Activated CD8-positive, alpha-beta T cell treated with anti-CD3 and anti-CD28 coated beads for 36 hours (primary cell): ENCODE measurements at regions not wholly inside any gene's neighbourhood (a gene's known extent, or its start where the extent isn't known, plus 50 kb on each side); places are given as distances from the start of the nearest gene placed in this dataset.

ENCODE experiments used
- ATAC-seq: fragments of 200-7000 bp; cut with Tn5 transposase; one replicate; pipeline ENCODE4 v1.10.0; 2021; ENCODE audit warnings: mild to moderate bottlenecking, moderate library complexity
- CTCF ChIA-PET: fragments of 350-600 bp; sonication (Branson Sonifier 250); formaldehyde crosslinking; loops from one replicate; lab custom pipeline; 2021; ENCODE audit warnings: antibody characterized with exemption; lab: Charles Lee
- POLR2A ChIA-PET: fragments of 350-600 bp; sonication (Branson Sonifier 250); formaldehyde crosslinking; loops from one replicate; lab custom pipeline; 2021; ENCODE audit warnings: antibody characterized with exemption; lab: Charles Lee
- DNase-seq: peaks from one replicate; pipeline ENCODE4 v3.0.0-alpha.2; 2020
- H3K27ac Mint-ChIP-seq: one replicate; pipeline ENCODE4 v1.8.0; 2021; ENCODE audit warnings: mild to moderate bottlenecking, mixed read lengths
- H3K27me3 Mint-ChIP-seq: one replicate; pipeline ENCODE4 v1.8.0; 2021; ENCODE audit warnings: mixed read lengths
- H3K36me3 Mint-ChIP-seq: one replicate; pipeline ENCODE4 v1.8.0; 2021; ENCODE audit warnings: low read depth, mixed read lengths
- H3K4me1 Mint-ChIP-seq: one replicate; pipeline ENCODE4 v1.8.0; 2021; ENCODE audit warnings: low read depth, mixed read lengths
- H3K4me3 Mint-ChIP-seq: one replicate; pipeline ENCODE4 v1.8.0; 2021; ENCODE audit warnings: mild to moderate bottlenecking, moderate library complexity, mixed read lengths
- H3K9me3 Mint-ChIP-seq: one replicate; pipeline ENCODE4 v1.8.0; 2021; ENCODE audit warnings: mixed read lengths
- intact Hi-C: fragments of 100-400 bp; cut with micrococcal nuclease; formaldehyde crosslinking; loops from one replicate; pipeline ENCODE4 v1.10.0; 2022
- TF ChIP-seq, protein P1 (sequence below): fragments of 200-600 bp; IDR thresholded peaks from one replicate; pipeline ENCODE4 v1.8.0; 2022; ENCODE audit warnings: antibody characterized with exemption, mild to moderate bottlenecking

DNA sequence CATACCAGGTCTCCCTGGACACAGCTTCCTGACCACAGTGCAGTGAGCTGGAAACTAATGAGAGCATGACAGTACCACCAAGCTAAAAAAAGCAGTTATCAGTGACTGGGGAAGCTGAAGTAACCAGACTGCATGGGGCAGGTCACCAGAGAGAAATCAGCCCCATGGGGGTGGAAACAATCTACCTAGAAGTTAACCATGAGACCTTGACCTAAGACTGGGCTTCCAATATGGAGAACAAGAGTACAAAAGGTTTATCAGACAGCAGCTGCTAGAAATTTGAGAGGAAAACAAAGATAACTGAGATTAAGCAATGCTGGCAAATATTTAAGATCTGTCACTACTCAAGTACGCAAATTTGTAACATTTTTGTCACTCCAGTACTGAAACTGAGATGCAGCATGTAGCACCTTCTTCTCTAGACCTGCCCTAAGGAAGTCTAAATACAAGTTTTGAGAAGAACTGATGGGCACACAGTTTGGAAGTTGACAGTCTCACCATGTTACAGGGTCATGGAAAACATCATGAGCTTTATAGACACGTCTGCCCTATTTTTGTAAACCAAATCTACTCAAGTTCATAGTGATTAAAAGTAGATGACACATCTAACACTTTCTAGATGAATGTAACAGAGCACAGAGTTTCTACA lies 2641.8 kb upstream of the PCDH20 start:
- no peaks in the 10 kb centered on the region for H3K27me3 Mint-ChIP-seq
- ATAC-seq, result no peak
- H3K9me3 Mint-ChIP-seq, result peaks cover 16% of the 10 kb centered on the region
- ChIA-PET CTCF (no interaction called here), POLR2A (no interaction called here)
- TF ChIP-seq, protein P1, sequence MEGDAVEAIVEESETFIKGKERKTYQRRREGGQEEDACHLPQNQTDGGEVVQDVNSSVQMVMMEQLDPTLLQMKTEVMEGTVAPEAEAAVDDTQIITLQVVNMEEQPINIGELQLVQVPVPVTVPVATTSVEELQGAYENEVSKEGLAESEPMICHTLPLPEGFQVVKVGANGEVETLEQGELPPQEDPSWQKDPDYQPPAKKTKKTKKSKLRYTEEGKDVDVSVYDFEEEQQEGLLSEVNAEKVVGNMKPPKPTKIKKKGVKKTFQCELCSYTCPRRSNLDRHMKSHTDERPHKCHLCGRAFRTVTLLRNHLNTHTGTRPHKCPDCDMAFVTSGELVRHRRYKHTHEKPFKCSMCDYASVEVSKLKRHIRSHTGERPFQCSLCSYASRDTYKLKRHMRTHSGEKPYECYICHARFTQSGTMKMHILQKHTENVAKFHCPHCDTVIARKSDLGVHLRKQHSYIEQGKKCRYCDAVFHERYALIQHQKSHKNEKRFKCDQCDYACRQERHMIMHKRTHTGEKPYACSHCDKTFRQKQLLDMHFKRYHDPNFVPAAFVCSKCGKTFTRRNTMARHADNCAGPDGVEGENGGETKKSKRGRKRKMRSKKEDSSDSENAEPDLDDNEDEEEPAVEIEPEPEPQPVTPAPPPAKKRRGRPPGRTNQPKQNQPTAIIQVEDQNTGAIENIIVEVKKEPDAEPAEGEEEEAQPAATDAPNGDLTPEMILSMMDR, result no peak
- intact Hi-C loops, result no loop called here
- no peaks in the 10 kb centered on the region for H3K4me1 Mint-ChIP-seq
- H3K36me3 Mint-ChIP-seq, result no peaks in the 10 kb centered on the region
- H3K27ac Mint-ChIP-seq, result no peak overlapping the region
- DNase-seq, result no peak
- H3K4me3 Mint-ChIP-seq, result no peak overlapping the region

DNA sequence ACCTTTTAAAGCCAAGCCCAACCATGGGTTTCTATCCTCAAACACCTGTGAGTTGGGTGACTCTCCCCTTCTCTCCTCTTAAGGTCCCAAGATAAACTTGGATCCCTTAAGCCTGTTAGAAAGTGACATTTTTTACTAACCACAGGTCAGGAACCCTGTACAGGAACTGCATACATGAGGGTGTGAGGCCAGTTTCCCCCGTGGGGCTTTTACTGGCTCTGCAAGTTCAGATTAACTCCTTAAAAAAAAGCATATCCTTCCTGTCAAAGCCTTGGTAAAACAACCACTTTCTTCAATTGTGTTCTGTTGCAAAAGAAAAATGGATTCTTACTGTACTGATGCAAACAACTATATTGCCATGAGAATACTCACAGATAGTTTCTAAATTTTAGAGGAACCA lies 2638.7 kb upstream of the PCDH20 start:
- DNase-seq (no peak), ATAC-seq (no peak)
- Mint-ChIP-seq H3K27me3 (no peaks in the 10 kb centered on the region), H3K36me3 (no peaks in the 10 kb centered on the region), H3K4me1 (no peaks in the 10 kb centered on the region), H3K9me3 (peaks cover 13% of the 10 kb centered on the region), H3K27ac (no peak overlapping the region), H3K4me3 (no peak overlapping the region)
- ChIA-PET CTCF (no interaction called here), POLR2A (no interaction called here)
- TF ChIP-seq, protein P1, result no peak
- intact Hi-C loops, result no loop called here

DNA sequence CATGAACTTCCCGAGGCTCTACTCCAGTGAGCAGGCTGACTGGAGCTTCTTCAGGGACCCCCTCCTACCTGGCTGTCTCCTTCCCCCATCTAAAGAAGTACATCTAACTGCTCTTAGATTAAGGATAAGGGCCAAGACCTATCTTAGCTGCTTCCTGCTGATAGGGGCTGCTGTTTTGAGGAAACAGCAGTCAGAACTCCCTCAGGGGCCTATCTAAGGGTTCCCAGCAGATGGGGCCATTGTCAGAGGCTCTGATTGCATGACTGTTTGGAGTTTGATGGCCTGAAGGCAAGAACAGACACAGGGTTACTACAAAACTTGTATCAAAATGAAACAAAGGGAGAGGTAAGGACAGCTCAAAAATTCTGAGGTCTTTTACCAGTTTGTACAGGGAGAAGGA lies 2636.9 kb upstream of the PCDH20 start:
- Mint-ChIP-seq H3K27ac (no peak overlapping the region), H3K9me3 (peaks cover 4% of the 10 kb centered on the region), H3K27me3 (no peaks in the 10 kb centered on the region), H3K36me3 (no peaks in the 10 kb centered on the region), H3K4me3 (no peak overlapping the region), H3K4me1 (no peaks in the 10 kb centered on the region)
- ATAC-seq, result no peak
- TF ChIP-seq, protein P1, result no peak
- intact Hi-C loops, result no loop called here
- CTCF ChIA-PET, result no interaction called here
- no peak for DNase-seq
- POLR2A ChIA-PET, result no interaction called here

DNA sequence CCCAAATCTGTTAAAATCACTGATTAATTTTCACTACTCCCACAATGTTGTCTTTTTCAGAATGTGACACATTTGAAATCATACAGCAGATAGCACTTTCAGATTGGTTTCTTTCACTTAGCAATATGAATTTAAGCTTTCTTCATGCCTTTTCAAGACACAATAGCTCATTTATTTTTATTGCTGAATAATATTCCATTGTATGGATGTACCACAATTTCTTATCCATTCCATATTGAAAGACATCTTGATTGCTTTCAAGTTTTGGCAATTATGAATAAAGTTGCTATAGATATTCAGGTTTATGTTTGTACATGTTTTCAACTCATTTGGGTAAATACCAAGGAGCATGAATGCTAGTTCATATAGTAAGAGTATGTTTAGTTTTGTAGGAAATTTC lies 2635.6 kb upstream of the PCDH20 start:
- ChIA-PET POLR2A (no interaction called here), CTCF (no interaction called here)
- Mint-ChIP-seq H3K36me3 (no peaks in the 10 kb centered on the region), H3K4me3 (no peak overlapping the region), H3K9me3 (peaks cover 3% of the 10 kb centered on the region), H3K27me3 (no peaks in the 10 kb centered on the region), H3K27ac (no peak overlapping the region), H3K4me1 (no peaks in the 10 kb centered on the region)
- TF ChIP-seq, protein P1, result no peak
- DNase-seq, result no peak
- no peak for ATAC-seq
- intact Hi-C loops, result no loop called here

DNA sequence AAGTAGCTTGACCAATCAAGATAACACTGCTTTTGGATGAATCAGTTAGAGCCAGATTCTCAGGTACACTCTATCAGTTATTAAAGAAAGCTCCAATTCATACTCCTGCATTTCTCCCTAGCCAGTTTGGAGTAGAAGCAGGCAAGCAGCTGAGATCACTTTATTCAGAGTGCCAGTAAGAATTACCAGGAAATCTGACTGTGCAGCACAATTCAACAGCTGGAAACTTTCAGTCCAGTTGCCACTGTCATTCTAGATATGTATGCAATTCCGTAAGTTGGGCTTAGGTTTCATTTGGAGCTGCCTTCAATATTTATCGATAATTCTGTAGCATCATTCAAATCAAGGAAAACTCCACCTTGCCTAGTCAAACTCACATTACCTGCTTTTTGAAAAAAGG lies 2625.6 kb upstream of the PCDH20 start:
- DNase-seq (no peak), ATAC-seq (no peak)
- H3K4me1 Mint-ChIP-seq, result no peaks in the 10 kb centered on the region
- H3K9me3 Mint-ChIP-seq, result peaks cover 2% of the 10 kb centered on the region
- no peak overlapping the region for H3K27ac Mint-ChIP-seq
- intact Hi-C loops, result no loop called here
- CTCF ChIA-PET, result no interaction called here
- H3K36me3 Mint-ChIP-seq, result no peaks in the 10 kb centered on the region
- H3K27me3 Mint-ChIP-seq, result no peaks in the 10 kb centered on the region
- POLR2A ChIA-PET, result no interaction called here
- TF ChIP-seq, protein P1, result no peak
- H3K4me3 Mint-ChIP-seq, result no peak overlapping the region
